Mammary epithelial cell (primary cell): ENCODE measurements at regions not wholly inside any gene's neighbourhood (a gene's known extent, or its start where the extent isn't known, plus 50 kb on each side); places are given as distances from the start of the nearest gene placed in this dataset.

Experiments used
- EZH2 ChIP-seq: IDR thresholded peaks from 2 replicates; pipeline ENCODE4 v1.6.1; 2012; ENCODE audit warnings: low read length, inconsistent platforms, borderline replicate concordance
- TF ChIP-seq, protein P1 (sequence below), 2 donors: IDR thresholded peaks in 1 of 2; conservative IDR thresholded peaks in 1 of 2; 2 replicates each; pipeline ENCODE4 v1.5.1; 2011 to 2012; ENCODE audit warnings: inconsistent platforms in 2 of 2, low read length in 2 of 2, mild to moderate bottlenecking in 2 of 2, control low read depth in 1 of 2, low read depth in 1 of 2; ENCODE audit not compliant: insufficient read depth in 1 of 2; ENCODE audit errors: extremely low read depth in 1 of 2

- TF ChIP-seq, protein P1, sequence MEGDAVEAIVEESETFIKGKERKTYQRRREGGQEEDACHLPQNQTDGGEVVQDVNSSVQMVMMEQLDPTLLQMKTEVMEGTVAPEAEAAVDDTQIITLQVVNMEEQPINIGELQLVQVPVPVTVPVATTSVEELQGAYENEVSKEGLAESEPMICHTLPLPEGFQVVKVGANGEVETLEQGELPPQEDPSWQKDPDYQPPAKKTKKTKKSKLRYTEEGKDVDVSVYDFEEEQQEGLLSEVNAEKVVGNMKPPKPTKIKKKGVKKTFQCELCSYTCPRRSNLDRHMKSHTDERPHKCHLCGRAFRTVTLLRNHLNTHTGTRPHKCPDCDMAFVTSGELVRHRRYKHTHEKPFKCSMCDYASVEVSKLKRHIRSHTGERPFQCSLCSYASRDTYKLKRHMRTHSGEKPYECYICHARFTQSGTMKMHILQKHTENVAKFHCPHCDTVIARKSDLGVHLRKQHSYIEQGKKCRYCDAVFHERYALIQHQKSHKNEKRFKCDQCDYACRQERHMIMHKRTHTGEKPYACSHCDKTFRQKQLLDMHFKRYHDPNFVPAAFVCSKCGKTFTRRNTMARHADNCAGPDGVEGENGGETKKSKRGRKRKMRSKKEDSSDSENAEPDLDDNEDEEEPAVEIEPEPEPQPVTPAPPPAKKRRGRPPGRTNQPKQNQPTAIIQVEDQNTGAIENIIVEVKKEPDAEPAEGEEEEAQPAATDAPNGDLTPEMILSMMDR (conservative IDR thresholded peaks at IDR 0.05 in 1 of 2, IDR thresholded peaks at IDR 0.05 in 1 of 2; ENCODE audit: extremely low read depth in 1 of 2, insufficient read depth in 1 of 2, low read depth in 1 of 2, low read length in 2 of 2): no peak
- no peak for TF ChIP-seq EZH2
Measured at GRCh38 chr1:4137621-4138415, 237.7 kb upstream of the C1orf174 start.
